ENCODE measurements at regions not wholly inside any gene's neighbourhood (a gene's known extent, or its start where the extent isn't known, plus 50 kb on each side); places are given as distances from the start of the nearest gene placed in this dataset.

DNA sequence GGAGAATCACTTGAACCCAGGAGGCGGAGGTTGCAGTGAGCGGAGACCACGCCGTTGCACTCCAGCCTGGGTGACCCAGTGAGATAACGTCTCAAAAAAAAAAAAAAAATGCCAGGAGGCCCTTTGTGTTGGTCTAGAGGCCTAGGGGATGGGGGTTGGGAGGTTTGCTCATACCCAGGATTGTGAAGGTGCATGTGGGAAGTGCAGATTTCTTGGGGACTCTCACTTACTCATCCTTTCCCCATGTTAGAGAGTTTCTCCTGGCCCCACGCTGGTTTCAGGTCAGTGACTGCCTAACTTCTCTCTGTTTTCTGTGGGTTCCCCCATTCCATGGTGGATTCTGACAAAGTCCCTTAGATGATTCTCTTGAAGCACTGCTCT is 471.5 kb upstream of the CNTNAP2 start:
- CTCF ChIA-PET: no interaction called here
- in situ Hi-C loops (cut with MboI; ENCODE audit: low sequenced_read_pairs): no loop called here

More for the DNA sequence above, 471.5 kb upstream of the CNTNAP2 start:
- no peak overlapping the region for H2AFZ ChIP-seq (replicated peaks; ENCODE audit: low read length, poor library complexity)
- no peaks in the 10 kb centered on the region for H3K36me3 ChIP-seq (ENCODE audit: control insufficient read depth, insufficient read depth, low read length)
- no peak overlapping the region for H4K5ac ChIP-seq (ENCODE audit: low read depth, low read length)
- WGBS, 2 experiments (ENCODE audit: extremely low coverage in 2 of 2, insufficient read length in 1 of 2): 60% methylated on average over 1 of the region's 6 CpGs; no CpG with 5 or more reads in 1 of the 2 experiments
- H3K9me3 ChIP-seq (ENCODE audit: control insufficient read depth, insufficient read depth, low read length): peaks cover 12% of the 10 kb centered on the region
- no peak overlapping the region for H3K9ac ChIP-seq (ENCODE audit: low read depth, low read length)
- no peak overlapping the region for H2BK20ac ChIP-seq (ENCODE audit: low read depth, low read length)
- no peak overlapping the region for H4K91ac ChIP-seq (ENCODE audit: insufficient read depth, low read depth, low read length)
- no peak overlapping the region for H2AK5ac ChIP-seq (ENCODE audit: low read depth, low read length)
- no peak overlapping the region for H3K18ac ChIP-seq (ENCODE audit: low read depth, low read length)
- no peak overlapping the region for H3K4me3 ChIP-seq (ENCODE audit: insufficient read depth, low read depth, low read length)
- H3K4ac ChIP-seq (ENCODE audit: low read depth, low read length): no peak overlapping the region
- no peak overlapping the region for H3K56ac ChIP-seq (ENCODE audit: extremely low read depth, insufficient read depth, low read length)
- H3K4me1 ChIP-seq (ENCODE audit: control insufficient read depth, insufficient read depth, low read length): no peaks in the 10 kb centered on the region
- H2BK15ac ChIP-seq (ENCODE audit: low read depth, low read length): no peak overlapping the region
- dilution Hi-C loops (cut with HindIII; ENCODE audit: low sequenced_read_pairs, unreplicated experiment): no loop called here
- H2BK5ac ChIP-seq (ENCODE audit: low read depth, low read length, poor library complexity, severe bottlenecking): no peak overlapping the region
- POLR2A ChIA-PET (ENCODE audit: unreplicated experiment): no interaction called here
- TF ChIP-seq MXI1 (IDR thresholded peaks at IDR 0.05; ENCODE audit: borderline replicate concordance, low read depth, low read length) (no peak), FOS (IDR thresholded peaks at IDR 0.05; ENCODE audit: low read depth, low read length) (no peak), MAZ (IDR thresholded peaks at IDR 0.05; ENCODE audit: borderline replicate concordance, low read depth, low read length) (no peak), RFX5 (IDR thresholded peaks at IDR 0.05; ENCODE audit: low read depth, low read length) (no peak), NFE2L2 (IDR thresholded peaks at IDR 0.05; ENCODE audit: low read depth, low read length) (no peak), RCOR1 (IDR thresholded peaks at IDR 0.05; ENCODE audit: insufficient replicate concordance, low read length) (no peak), CHD1 (IDR thresholded peaks at IDR 0.05; ENCODE audit: low read depth, low read length) (no peak), SMC3 (IDR thresholded peaks at IDR 0.05; ENCODE audit: low read depth, low read length) (no peak), RAD21 (IDR thresholded peaks at IDR 0.05; ENCODE audit: low read length) (no peak), MAFK (IDR thresholded peaks at IDR 0.05; ENCODE audit: low read depth, low read length) (no peak), POLR2A (IDR thresholded peaks at IDR 0.05; ENCODE audit: low read depth, low read length) (no peak), BHLHE40 (IDR thresholded peaks at IDR 0.05; ENCODE audit: low read depth, low read length) (no peak), CEBPB (IDR thresholded peaks at IDR 0.05; ENCODE audit: low read depth, low read length) (no peak)
- TF ChIP-seq, protein P1, sequence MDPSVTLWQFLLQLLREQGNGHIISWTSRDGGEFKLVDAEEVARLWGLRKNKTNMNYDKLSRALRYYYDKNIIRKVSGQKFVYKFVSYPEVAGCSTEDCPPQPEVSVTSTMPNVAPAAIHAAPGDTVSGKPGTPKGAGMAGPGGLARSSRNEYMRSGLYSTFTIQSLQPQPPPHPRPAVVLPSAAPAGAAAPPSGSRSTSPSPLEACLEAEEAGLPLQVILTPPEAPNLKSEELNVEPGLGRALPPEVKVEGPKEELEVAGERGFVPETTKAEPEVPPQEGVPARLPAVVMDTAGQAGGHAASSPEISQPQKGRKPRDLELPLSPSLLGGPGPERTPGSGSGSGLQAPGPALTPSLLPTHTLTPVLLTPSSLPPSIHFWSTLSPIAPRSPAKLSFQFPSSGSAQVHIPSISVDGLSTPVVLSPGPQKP (IDR thresholded peaks at IDR 0.05; ENCODE audit: borderline replicate concordance, low read depth, low read length): no peak
- TF ChIP-seq, protein P2, sequence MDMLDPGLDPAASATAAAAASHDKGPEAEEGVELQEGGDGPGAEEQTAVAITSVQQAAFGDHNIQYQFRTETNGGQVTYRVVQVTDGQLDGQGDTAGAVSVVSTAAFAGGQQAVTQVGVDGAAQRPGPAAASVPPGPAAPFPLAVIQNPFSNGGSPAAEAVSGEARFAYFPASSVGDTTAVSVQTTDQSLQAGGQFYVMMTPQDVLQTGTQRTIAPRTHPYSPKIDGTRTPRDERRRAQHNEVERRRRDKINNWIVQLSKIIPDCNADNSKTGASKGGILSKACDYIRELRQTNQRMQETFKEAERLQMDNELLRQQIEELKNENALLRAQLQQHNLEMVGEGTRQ (IDR thresholded peaks at IDR 0.05; ENCODE audit: low read depth, low read length): no peak
- TF ChIP-seq, protein P3, sequence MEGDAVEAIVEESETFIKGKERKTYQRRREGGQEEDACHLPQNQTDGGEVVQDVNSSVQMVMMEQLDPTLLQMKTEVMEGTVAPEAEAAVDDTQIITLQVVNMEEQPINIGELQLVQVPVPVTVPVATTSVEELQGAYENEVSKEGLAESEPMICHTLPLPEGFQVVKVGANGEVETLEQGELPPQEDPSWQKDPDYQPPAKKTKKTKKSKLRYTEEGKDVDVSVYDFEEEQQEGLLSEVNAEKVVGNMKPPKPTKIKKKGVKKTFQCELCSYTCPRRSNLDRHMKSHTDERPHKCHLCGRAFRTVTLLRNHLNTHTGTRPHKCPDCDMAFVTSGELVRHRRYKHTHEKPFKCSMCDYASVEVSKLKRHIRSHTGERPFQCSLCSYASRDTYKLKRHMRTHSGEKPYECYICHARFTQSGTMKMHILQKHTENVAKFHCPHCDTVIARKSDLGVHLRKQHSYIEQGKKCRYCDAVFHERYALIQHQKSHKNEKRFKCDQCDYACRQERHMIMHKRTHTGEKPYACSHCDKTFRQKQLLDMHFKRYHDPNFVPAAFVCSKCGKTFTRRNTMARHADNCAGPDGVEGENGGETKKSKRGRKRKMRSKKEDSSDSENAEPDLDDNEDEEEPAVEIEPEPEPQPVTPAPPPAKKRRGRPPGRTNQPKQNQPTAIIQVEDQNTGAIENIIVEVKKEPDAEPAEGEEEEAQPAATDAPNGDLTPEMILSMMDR (conservative IDR thresholded peaks at IDR 0.05; ENCODE audit: low read depth, low read length): no peak
- no peaks in the 10 kb centered on the region for H3K79me1 ChIP-seq (ENCODE audit: low read depth in 1 of 2, low read length in 2 of 2)
- intact Hi-C loops (cut with micrococcal nuclease): no loop called here
- DNase-seq (no peak), ATAC-seq (ENCODE audit: low read depth) (no peak)
- H4K8ac ChIP-seq (ENCODE audit: low read depth in 2 of 2, low read length in 2 of 2): no peak overlapping the region
- no peak overlapping the region for H2BK120ac ChIP-seq (ENCODE audit: low read depth, low read length)
- no peak overlapping the region for H3K23ac ChIP-seq (ENCODE audit: low read depth, low read length)
- no peak overlapping the region for H2AK9ac ChIP-seq (replicated peaks; ENCODE audit: low read depth, low read length, poor library complexity)
- no peaks in the 10 kb centered on the region for H4K20me1 ChIP-seq (ENCODE audit: insufficient read depth, low read length)
- no TSS peak for BruUV-seq (replicated peaks)
- H3K4me2 ChIP-seq (ENCODE audit: low read depth, low read length): no peak overlapping the region
- H3K27me3 ChIP-seq (ENCODE audit: control insufficient read depth, insufficient read depth, low read length): no peaks in the 10 kb centered on the region
- H3K9me1 ChIP-seq (ENCODE audit: insufficient read depth, low read length): no peaks in the 10 kb centered on the region
- H3K27ac ChIP-seq (ENCODE audit: insufficient read depth, low read length): no peak overlapping the region
- no peak overlapping the region for H3K14ac ChIP-seq (replicated peaks; ENCODE audit: low read depth, low read length)

All from IMR-90 (cell line).